Endodermal cell (in vitro differentiated cells): ENCODE measurements at regions not wholly inside any gene's neighbourhood (a gene's known extent, or its start where the extent isn't known, plus 50 kb on each side); places are given as distances from the start of the nearest gene placed in this dataset.

Experiments used
- DNase-seq: peaks from one replicate; pipeline ENCODE4 v3.0.0-alpha.2; 2017
- H3K27ac ChIP-seq: 2 replicates; pipeline ENCODE4 v1.5.1; 2013; ENCODE audit warnings: mild to moderate bottlenecking, low read depth, low read length, moderate library complexity
- H3K27me3 ChIP-seq: 2 replicates; pipeline ENCODE4 v1.6.1; 2013; ENCODE audit warnings: mild to moderate bottlenecking, low read length, moderate library complexity; ENCODE audit not compliant: insufficient read depth, control insufficient read depth, poor library complexity, severe bottlenecking
- H3K36me3 ChIP-seq: 2 replicates; pipeline ENCODE4 v1.7.0; 2013; ENCODE audit warnings: mild to moderate bottlenecking, low read length, moderate library complexity; ENCODE audit not compliant: control insufficient read depth, insufficient read depth
- H3K4me1 ChIP-seq: one replicate; pipeline ENCODE4 v1.7.0; 2013; ENCODE audit warnings: low read length; ENCODE audit not compliant: control insufficient read depth, insufficient read depth
- H3K4me3 ChIP-seq: 2 replicates; pipeline ENCODE4 v1.5.1; 2013; ENCODE audit warnings: mild to moderate bottlenecking, low read length, moderate library complexity
- H3K9ac ChIP-seq: 2 replicates; pipeline ENCODE4 v1.6.1; 2013; ENCODE audit warnings: mild to moderate bottlenecking, low read length, moderate library complexity; ENCODE audit not compliant: poor library complexity, severe bottlenecking; ENCODE audit errors: extremely low read depth
- H3K9me3 ChIP-seq: 2 replicates; pipeline ENCODE4 v1.6.1; 2013; ENCODE audit warnings: mild to moderate bottlenecking, low read length, moderate library complexity; ENCODE audit not compliant: control insufficient read depth
- H3K27ac Mint-ChIP-seq: 2 replicates; pipeline ENCODE4 v1.8.0; 2020; ENCODE audit warnings: mixed read lengths
- H3K27me3 Mint-ChIP-seq: 2 replicates; pipeline ENCODE4 v1.8.0; 2021; ENCODE audit warnings: mild to moderate bottlenecking, mixed read lengths; ENCODE audit not compliant: insufficient read depth
- H3K36me3 Mint-ChIP-seq: 2 replicates; pipeline ENCODE4 v1.8.0; 2020; ENCODE audit warnings: low read depth, mixed read lengths
- H3K4me1 Mint-ChIP-seq: 2 replicates; pipeline ENCODE4 v1.8.0; 2020; ENCODE audit warnings: mixed read lengths
- H3K4me3 Mint-ChIP-seq: 2 replicates; pipeline ENCODE4 v1.8.0; 2020; ENCODE audit warnings: mild to moderate bottlenecking, moderate library complexity, mixed read lengths
- H3K9me3 Mint-ChIP-seq: 2 replicates; pipeline ENCODE4 v1.8.0; 2020; ENCODE audit warnings: mild to moderate bottlenecking, mixed read lengths
- CTCF ChIP-seq: fragments of 200-600 bp; sonication (generic); conservative IDR thresholded peaks from 2 replicates; pipeline ENCODE4 v1.5.0; 2021; ENCODE audit warnings: antibody characterized with exemption, mild to moderate bottlenecking
- WGBS, 2 experiments: methylation state at CpG; one replicate each; pipeline versions ENCODE4 v1.1.5 to v1.1.7; 2013; ENCODE audit warnings: missing lambda C conversion rate in 2 of 2, mixed read lengths in 1 of 2; ENCODE audit not compliant: insufficient coverage in 1 of 2, insufficient read length in 1 of 2; 5-methylcytosine and 5-hydroxymethylcytosine counted together

- TF ChIP-seq CTCF, result no peak
- no peaks in the 10 kb centered on the region for H3K27me3 Mint-ChIP-seq
- Histone ChIP-seq H3K9me3 (peaks cover 9% of the 10 kb centered on the region), H3K27ac (no peak overlapping the region), H3K27me3 (no peaks in the 10 kb centered on the region), H3K4me1 (no peaks in the 10 kb centered on the region), H3K4me3 (no peak overlapping the region), H3K9ac (no peak overlapping the region), H3K36me3 (no peaks in the 10 kb centered on the region)
- H3K27ac Mint-ChIP-seq, result no peak overlapping the region
- no peak overlapping the region for H3K4me3 Mint-ChIP-seq
- H3K9me3 Mint-ChIP-seq, result peaks cover 9% of the 10 kb centered on the region
- no peak for DNase-seq
- 100% methylated on average over 1 of the region's 1 CpG; no CpG with 5 or more reads in 1 of the 2 experiments for WGBS, 2 experiments
- H3K36me3 Mint-ChIP-seq, result no peaks in the 10 kb centered on the region
- no peaks in the 10 kb centered on the region for H3K4me1 Mint-ChIP-seq
These were observed 401.1 kb upstream of the SPRY2 start for GRCh38 chr13:80742033-80742432.

GRCh38 chr13:80740071-80740470 is 399.1 kb upstream of the SPRY2 start:
- H3K36me3 ChIP-seq, result no peaks in the 10 kb centered on the region
- Mint-ChIP-seq H3K4me1 (no peaks in the 10 kb centered on the region), H3K36me3 (no peaks in the 10 kb centered on the region), H3K9me3 (peaks cover 9% of the 10 kb centered on the region), H3K27me3 (no peaks in the 10 kb centered on the region), H3K27ac (no peak overlapping the region), H3K4me3 (no peak overlapping the region)
- peaks cover 9% of the 10 kb centered on the region for H3K9me3 ChIP-seq
- no peaks in the 10 kb centered on the region for H3K4me1 ChIP-seq
- WGBS, 2 experiments, result 87% methylated on average over 2 of the region's 2 CpGs; no CpG with 5 or more reads in 1 of the 2 experiments
- no peak for TF ChIP-seq CTCF
- no peak overlapping the region for H3K4me3 ChIP-seq
- H3K27me3 ChIP-seq, result no peaks in the 10 kb centered on the region
- no peak overlapping the region for H3K9ac ChIP-seq
- no peak for DNase-seq
- H3K27ac ChIP-seq, result no peak overlapping the region

GRCh38 chr13:80737513-80737912 is 396.6 kb upstream of the SPRY2 start:
- Mint-ChIP-seq H3K36me3 (no peaks in the 10 kb centered on the region), H3K9me3 (peaks cover 11% of the 10 kb centered on the region)
- 95% methylated on average over 1 of the region's 1 CpG; no CpG with 5 or more reads in 1 of the 2 experiments for WGBS, 2 experiments

More at GRCh38 chr13:80737513-80737912, 396.6 kb upstream of the SPRY2 start:
- no peak for DNase-seq
- Mint-ChIP-seq H3K4me1 (no peaks in the 10 kb centered on the region), H3K4me3 (no peak overlapping the region), H3K27me3 (no peaks in the 10 kb centered on the region), H3K27ac (no peak overlapping the region)
- H3K4me1 ChIP-seq, result no peaks in the 10 kb centered on the region
- H3K36me3 ChIP-seq, result no peaks in the 10 kb centered on the region
- H3K4me3 ChIP-seq, result no peak overlapping the region
- no peak overlapping the region for H3K27ac ChIP-seq
- H3K9me3 ChIP-seq, result peaks cover 9% of the 10 kb centered on the region
- no peaks in the 10 kb centered on the region for H3K27me3 ChIP-seq
- no peak overlapping the region for H3K9ac ChIP-seq
- no peak for TF ChIP-seq CTCF
